HG02798 (cell line): ENCODE measurements at regions not wholly inside any gene's neighbourhood (a gene's known extent, or its start where the extent isn't known, plus 50 kb on each side); places are given as distances from the start of the nearest gene placed in this dataset.
"Not testable (repeated sequence)": the region's sequence is repeated elsewhere in the genome, so short reads cannot be mapped to it uniquely, and the experiment has no call there.

Experiments
- ATAC-seq: cut with Tn5 transposase; IDR thresholded peaks from one replicate; pipeline ENCODE4 v1.9.1; 2021; ENCODE audit warnings: mild to moderate bottlenecking; ENCODE audit not compliant: unreplicated experiment, poor library complexity

DNA sequence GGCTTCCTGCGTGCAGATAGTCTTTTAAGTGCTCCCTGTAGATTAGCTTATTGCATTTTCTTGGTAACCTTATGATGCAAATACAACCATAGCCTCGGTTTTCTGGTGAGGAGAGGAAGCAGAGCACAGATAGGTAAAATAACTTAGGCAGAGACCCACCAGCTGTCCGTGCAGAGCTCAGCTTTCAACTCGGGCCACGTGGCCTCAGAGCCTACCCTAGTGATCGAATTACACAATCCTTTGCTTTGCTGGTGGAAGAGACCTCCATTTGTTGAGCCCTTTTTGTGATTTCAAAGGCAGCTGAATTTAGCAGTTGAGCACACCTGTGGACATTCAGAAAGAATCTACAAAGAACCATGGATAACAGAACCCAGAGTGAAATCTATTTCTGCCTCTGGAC, 220.1 kb downstream of the ATP6V0E2 start:
- ATAC-seq, result not testable (repeated sequence)

DNA sequence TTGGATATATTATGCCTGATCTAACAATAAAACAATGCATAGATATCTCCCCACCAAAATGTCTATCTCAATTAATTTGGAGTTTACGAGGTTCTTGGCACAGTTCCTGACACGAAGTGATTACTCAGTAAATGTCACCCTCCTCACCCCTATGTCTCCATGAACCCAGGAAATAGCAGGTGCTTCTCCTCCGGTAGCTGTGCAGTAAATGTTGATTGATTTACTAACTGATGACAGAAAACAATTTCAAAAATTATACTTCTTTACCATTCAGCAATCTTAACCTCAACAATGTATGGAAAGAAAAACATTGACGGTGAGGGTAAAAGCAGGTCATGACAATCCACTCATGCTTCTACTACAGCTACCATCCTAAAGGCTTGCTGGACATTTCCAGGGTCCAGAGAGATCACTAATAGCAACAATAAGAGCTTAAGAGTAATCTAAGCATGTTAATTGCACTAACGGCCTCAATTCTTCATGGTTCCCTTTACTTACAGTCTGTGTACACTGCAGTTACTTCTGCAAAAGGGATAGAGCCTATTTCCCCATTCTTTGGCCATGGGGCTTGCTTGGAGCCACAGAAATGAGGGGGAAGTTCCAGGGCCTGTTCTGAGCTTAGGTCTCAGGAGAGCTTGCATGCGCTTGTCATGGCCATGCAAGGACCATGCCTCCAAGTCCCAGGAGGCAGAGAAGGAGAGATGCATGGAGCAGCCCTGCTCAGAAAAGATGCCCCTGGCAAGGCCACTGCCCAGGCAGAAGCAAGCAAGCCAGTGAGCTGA, 222.6 kb downstream of the ATP6V0E2 start:
- not testable (repeated sequence) for ATAC-seq

DNA sequence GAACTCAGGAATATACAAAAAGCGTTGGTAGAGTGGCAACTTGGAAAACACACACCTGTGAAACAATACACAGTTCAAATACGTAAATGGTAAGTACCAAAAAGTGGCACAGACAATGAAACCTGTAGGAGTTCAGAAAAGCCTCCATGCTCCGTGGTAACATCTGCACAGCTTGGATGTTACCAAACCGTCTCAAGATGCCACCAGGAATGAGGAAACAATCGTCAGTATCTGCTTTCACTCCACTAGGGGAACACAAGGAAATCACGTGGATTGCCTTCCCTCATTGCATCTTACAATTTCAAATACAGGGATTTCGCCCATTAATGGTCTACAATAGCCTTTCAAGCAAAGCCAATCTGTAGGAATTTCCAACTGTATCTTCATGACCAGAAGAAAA, 224.6 kb upstream of the LRRC61 start:
- not testable (repeated sequence) for ATAC-seq

DNA sequence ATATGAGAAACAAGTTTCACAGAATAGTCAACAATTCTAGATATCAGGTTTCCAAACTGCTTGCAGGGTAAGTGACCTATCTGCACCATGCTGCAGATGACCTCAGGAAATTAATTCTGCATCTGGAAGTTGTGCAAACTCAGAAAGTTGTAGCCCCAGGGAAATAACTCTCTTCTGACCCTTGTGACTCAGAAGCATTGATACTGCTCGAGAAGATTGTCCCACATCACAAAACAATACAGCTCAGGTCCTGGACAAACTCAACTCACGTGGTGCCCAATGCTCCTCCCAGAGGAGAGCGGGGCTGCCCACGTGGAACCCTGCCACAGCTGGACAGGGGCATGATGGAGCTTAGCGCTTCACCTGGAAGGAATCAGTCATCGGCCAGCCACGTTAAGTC, 221.9 kb upstream of the LRRC61 start:
- not testable (repeated sequence) for ATAC-seq

DNA sequence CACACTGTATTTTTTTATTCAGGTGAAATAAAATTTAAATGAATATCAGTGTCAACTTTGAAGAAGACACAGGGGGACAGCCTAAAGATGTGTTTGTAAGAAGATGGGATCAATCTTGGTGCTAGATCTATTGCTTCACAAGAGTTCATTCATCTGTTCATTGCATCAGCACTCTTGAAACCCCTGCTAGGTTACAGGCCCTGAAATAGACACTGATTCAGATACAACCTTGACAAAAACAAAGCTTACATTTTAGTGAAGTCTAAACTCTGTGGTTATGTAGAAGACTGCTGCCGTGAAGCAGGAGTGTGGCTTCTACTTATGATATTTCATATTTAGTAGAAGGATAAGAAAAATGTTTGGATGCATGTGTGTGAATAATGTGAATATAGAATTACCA, 215.9 kb upstream of the LRRC61 start:
- ATAC-seq, result not testable (repeated sequence)

DNA sequence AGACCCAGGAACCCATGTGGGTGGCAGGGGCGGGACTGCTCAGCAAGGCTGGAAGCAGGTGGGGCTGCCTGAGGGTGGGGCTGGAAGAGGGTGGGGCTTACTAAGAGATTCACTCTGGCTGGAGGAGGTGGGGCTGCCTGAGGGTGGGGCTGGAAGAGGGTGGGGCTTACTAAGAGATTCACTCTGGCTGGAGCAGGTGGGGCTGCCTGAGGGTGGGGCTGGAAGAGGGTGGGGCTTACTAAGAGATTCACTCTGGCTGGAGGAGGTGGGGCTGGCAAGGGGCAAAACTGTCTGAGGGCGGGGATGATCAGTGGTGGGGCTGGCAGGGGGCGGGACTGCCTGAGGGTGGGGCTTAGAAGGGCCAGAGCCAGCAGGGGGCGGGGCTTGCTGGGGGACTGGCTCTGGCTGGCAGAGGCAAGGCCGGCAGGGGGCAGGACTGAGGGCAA, 212.8 kb upstream of the LRRC61 start:
- not testable (repeated sequence) for ATAC-seq

DNA sequence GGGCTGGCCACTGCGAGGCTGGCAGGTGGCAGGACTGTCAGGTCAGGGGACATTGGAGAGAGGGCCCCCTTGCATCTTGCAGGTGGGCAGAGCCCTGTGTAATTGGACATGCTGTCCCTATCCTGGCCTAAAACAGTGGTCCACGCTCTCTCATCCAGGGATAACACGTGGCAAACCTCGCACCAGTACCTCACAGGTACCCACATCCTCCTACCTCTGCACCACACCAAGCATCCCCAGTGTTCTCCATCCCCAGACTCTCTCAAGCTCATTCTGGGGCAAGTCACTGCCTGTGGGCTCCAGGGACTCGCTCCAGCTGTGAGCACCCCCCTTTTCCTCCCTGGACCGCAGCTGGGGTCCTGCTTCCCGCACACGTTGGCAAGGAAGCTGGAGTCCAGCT, 212.3 kb upstream of the LRRC61 start:
- ATAC-seq, result not testable (repeated sequence)

DNA sequence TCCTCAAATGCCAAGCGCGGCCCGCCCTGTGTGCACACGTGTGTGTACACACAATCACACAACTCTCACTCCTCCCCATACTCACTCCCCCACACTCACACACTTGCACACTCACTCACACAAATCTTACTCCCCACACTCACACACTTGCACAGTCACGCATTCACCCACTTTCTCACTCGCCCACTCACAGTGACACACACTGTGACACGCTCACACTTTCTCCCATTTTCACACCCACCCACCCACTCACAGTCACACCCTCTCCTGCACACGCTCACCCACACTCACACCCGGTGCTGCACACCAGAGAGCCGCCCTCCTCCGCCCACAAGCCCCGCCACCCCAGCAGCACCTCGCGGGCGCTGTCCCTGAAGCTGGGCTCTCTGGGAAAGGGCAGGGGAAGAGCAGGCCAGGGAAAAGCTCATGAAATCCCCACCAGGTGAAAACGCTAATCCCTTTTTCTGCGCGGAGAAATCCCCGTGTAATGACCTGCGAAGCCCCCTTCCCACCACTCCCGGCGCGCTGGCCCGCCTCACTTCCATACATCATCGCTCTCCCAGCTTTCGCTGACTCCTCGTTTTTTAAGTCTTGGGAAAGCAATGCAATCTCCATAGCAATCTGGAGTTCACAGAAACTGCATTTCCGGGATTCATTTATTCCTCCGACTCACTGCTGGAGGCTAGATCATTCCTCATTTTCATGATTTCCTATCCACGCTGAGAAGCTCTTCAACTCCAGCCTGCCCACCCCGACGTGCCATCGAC, 211.6 kb upstream of the LRRC61 start:
- not testable (repeated sequence) for ATAC-seq

DNA sequence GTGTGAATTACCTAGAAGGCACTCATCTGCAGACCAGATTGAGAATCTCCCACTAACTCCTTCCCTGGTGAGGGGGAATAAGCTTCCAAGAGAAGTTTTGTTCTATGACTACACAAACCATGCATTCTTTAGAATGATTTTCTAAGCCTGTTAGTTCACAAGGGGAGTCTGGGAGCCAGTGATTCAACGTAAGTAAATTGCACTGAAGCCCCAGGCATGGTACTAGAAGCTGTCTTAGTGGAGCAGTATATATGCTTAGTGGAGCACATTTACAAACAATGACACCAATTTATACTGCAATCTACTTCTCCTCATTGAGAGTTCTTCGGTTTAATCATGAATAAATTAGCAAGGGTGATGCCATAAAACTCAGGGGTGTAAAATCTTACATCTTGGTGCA, 209.9 kb upstream of the LRRC61 start:
- ATAC-seq, result not testable (repeated sequence)

DNA sequence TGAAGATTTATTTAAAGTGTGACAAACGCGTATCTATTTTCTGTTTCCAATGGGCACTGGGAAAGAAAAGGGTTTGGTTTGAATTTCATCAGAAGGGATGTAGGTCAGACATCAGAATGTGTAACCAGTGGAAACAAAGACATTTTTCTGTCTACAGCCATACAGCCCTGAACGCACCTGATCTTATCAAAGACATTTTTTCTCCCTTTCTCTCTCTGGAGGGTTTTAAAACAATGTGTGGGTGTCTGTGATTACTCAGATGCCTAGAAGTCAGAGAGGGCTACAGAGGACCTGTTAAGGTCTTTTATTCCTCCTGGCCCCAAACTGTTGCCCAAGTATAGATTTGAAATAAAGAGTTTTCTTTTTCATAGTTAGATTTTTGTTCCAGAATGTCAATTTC, 208.6 kb upstream of the LRRC61 start:
- not testable (repeated sequence) for ATAC-seq

DNA sequence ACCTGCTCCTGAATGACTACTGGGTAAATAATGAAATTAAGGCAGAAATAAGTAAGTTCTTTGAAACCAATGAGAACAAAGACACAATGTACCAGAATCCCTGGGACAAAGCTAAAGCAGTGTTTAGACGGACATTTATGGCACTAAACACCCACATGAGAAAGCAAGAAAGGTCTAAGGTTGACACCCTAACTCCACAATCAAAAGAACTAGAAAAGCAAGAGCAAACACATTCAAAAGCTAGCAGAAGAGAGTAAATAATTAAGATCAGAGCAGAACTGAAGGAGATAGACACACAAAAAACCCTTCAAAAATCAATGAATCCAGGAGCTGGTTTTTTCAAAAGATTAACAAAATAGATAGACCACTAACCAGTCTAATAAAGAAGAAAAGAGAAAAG, 203.2 kb upstream of the LRRC61 start:
- ATAC-seq, result not testable (repeated sequence)

DNA sequence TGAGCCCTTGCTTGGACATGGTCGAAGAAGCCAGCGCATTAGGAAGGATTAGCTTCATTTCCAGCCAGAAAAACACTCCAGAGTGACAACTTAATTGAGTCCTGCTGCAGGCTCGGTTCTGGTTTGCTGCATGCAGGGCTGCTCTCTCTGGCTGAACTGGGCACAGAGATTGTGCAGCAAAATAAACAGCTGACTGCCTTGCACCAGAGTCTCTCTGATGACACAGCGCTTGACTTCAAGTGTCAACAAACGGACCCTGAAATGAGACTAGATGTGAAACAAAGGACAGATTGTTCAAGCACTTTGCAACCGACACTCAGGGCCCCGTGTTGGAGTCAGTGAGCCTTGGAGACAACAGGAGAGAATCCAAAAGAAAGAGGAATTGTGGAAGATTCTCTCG, 197.3 kb upstream of the LRRC61 start:
- not testable (repeated sequence) for ATAC-seq

DNA sequence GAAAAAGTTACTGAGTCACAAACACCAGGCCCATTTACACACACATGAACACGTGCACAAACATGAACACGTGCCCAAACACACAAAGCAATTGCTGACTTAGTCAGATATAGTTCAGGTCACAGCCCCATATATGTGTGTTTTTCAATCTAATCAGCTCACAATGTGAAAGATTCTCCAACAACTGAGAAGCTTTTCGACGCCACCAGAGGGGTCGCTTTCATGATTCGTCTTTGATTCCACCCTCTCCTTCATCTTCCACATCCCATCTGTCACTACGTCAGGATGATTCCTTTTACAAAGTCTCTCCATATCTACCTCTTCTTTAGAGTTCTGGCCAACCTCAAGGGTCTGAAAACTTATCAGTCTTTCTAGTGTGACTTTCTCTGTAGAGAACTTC, 188.7 kb upstream of the LRRC61 start:
- not testable (repeated sequence) for ATAC-seq

DNA sequence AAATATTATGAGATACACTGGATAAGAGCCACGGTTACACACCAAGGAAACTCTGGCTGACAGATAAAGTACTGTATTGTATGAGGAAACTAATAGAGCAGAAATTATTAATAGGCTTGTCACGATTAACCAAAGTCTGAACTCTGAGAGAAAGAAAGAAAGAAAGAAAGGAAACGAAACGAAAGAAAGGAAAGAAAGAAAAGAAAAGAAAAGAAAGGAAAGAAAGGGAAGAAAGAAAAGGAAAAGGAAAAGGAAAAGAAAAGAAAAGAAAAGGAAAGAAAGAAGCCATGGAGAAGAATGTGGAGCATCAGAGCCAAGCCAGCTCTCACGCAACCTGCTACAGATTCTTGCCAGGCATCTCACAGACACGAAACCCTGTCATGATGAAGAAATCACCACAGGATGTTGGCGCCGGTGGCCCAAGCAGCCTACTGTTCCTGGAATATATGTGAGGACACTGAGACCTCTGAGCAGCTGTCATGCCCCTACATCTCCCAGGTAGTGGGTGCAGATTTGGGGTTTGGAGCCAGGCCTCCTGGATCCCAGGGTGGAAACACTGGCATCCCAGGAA, 187.4 kb upstream of the LRRC61 start:
- not testable (repeated sequence) for ATAC-seq

DNA sequence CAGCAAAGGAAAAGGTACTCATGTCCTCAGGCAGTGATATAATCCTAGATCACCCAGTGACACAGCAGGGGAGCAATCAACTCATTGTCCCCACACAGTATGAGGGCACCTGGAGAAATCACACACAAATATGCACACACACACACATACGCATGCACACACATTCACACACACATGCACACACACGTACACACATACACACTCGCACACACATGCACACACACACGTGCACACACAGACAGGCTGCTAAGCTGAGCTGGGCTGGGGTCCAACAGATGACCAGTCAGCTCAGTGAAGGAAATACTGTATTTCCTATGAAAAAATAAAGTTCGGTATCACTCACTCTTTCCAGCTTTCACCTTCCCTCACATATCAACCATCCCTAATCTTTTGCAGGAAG, 183.3 kb upstream of the LRRC61 start:
- not testable (repeated sequence) for ATAC-seq

DNA sequence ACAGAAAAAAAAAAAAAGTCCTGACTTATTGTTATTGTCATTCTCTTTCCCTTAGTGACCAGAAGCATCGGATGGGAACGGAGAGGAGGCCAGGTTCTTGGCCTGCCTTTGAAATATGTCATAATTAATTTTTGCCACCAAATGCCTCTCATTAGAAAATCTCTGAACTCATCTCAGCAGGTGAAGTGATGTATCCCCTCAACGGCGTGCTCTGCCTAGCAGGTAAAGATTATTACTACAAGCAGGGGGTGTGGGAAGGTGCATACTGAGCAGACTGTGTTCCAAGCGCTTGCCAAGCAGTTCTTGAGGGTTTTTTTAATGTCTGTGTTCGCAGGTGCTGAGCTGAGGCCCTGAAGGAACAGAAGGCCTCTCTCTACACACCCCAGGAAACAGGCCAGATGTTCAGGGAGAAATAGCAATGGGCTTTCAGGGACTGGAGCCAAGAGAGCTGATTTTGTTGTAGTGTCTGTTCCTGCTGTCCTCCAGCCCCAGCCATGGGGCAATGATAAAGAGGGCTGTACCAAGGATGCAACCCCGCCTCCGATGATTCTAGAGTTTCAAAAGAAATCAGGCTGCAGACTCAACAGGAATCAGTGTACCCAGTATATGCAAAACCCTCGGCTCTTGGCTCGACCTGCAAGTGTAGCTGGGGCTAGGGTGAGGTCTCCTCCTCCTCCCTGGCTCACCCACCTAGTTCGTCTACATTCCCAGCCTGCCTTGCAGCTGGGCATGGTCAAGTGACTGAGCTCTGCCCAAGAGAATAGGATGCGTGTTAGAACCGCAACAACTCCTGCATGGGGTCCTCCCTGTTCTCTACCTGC, 181.4 kb upstream of the LRRC61 start:
- ATAC-seq, result not testable (repeated sequence)

DNA sequence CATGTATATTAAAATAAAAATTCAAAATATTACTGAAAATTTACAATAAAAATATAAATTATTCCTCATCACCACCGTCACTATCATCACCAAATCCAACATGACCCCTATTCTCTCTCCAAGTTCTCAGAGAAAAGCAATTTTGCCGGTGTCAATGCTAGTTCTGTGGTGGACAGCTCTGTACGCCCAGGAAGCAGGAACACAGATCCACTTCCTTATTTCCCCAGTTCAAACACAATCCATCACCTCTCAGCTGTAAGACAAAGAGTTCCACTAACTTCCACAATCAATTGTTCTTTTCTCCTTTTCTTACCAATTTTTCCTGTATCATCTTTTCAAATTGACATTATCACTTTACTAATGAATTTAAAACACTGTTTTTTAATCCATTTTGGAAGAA, 177.0 kb upstream of the LRRC61 start:
- ATAC-seq, result not testable (repeated sequence)

DNA sequence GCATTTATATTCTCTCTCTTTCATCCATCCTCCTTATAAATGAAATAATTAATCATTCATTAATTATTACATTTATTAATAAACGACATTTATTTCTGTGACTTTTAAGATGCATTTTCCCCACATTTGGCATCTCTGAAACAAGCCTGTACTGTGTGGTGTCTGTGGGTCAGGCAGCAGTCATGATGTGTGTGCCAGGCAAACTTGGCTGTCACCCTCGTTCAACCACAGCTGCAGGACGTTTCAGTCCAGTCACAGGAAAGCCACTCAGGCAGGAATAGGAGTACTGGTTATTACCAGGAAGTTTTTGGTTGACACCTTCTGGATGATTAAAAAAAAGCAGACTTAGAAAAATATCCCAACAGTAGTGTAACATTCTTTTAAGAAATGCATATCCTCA, 175.6 kb upstream of the LRRC61 start:
- not testable (repeated sequence) for ATAC-seq

DNA sequence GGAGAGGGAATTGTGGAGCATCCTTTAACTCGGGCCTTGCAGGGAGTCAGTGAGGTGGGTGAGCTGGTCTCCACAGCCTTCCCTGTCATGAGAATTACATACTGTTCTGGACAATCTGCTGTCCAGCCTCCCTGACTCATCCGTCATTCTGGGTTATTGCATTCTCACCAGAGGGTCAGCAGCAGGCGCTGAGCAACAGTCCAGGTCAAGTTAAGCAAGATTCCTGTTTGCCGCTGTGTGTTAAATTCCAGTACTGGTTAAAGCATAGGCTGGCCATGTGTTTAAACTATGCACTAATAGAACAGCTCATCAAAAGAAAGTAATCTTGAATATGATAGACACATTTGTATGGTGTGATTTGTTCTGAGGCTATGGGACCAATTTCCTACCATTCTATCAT, 167.1 kb upstream of the LRRC61 start:
- ATAC-seq, result not testable (repeated sequence)

DNA sequence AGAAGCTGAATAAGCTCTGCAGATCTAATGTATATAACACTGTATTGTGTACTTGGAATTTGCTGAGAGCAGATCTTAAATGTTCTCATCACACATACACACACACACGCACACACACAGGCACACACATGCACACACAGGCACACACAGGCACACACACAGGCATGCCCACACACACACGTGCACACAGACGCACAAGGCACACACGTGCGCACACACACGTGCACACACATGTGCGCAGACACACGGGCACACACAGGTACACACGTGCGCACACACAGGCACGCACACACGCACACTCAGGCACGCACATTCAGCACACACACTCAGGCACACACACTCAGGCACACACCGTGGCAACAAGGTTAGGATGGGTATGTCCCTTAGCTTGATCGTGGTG, 164.5 kb upstream of the LRRC61 start:
- ATAC-seq, result not testable (repeated sequence)
